ENCODE measurements at regions not wholly inside any gene's neighbourhood (a gene's known extent, or its start where the extent isn't known, plus 50 kb on each side); places are given as distances from the start of the nearest gene placed in this dataset.
A peak's percentile ranks its signal among the peaks of the same experiment; 100 is the strongest.

- H3K9ac ChIP-seq (ENCODE audit: low read length) = no peak overlapping the region
- no peak overlapping the region for H2AFZ ChIP-seq (ENCODE audit: insufficient read depth, low read length, poor library complexity)
- H4K8ac ChIP-seq (ENCODE audit: low read depth, low read length) = no peak overlapping the region
- no peak overlapping the region for H3K4me3 ChIP-seq (ENCODE audit: low read depth, low read length)
- H3K79me1 ChIP-seq (ENCODE audit: low read length) = no peaks in the 10 kb centered on the region
- no peaks in the 10 kb centered on the region for H3K9me3 ChIP-seq (ENCODE audit: insufficient read depth, low read depth, low read length)
- H2AK5ac ChIP-seq (ENCODE audit: low read length) = no peak overlapping the region
- H3K4me1 ChIP-seq (ENCODE audit: control insufficient read depth in 1 of 2, insufficient read depth in 2 of 2, low read length in 2 of 2) = no peaks in the 10 kb centered on the region
- no peak overlapping the region for H3K4me2 ChIP-seq (ENCODE audit: low read length)
- H3K36me3 ChIP-seq (ENCODE audit: control insufficient read depth in 1 of 2, insufficient read depth in 2 of 2, low read length in 2 of 2) = no peaks in the 10 kb centered on the region
- no peak overlapping the region for H3K27ac ChIP-seq (ENCODE audit: low read depth, low read length)
- H2BK5ac ChIP-seq (ENCODE audit: low read depth, low read length, poor library complexity) = no peak overlapping the region
- H4K12ac ChIP-seq (ENCODE audit: low read depth, low read length) = no peak overlapping the region
- no peak overlapping the region for H2BK120ac ChIP-seq (ENCODE audit: insufficient read depth, low read length, poor library complexity)
- H3K27me3 ChIP-seq (ENCODE audit: insufficient read depth, low read length) = no peaks in the 10 kb centered on the region
- no peak overlapping the region for H3K14ac ChIP-seq (ENCODE audit: low read length)
- no peak overlapping the region for H3K4ac ChIP-seq (ENCODE audit: low read depth, low read length)
- no peak overlapping the region for H3K18ac ChIP-seq (ENCODE audit: low read length)
- H3K79me2 ChIP-seq (ENCODE audit: control insufficient read depth, insufficient read depth, low read length, poor library complexity) = no peaks in the 10 kb centered on the region
- no peak overlapping the region for H2BK12ac ChIP-seq (ENCODE audit: low read length)
- WGBS (ENCODE audit: extremely low coverage, insufficient coverage, insufficient read length) = no CpG with 5 or more reads among the region's 5 CpGs
- peak in 1 of 2 donors; percentile 68 for DNase-seq
- no peak overlapping the region for H4K91ac ChIP-seq (ENCODE audit: low read depth, low read length)
- no peak overlapping the region for H3K23ac ChIP-seq (ENCODE audit: low read length)
Observed at GRCh38 chr2:57906152-57906732, 140.4 kb upstream of the VRK2 start.

GRCh38 chr2:57907411-57907810, 139.2 kb upstream of the VRK2 start:
- DNase-seq = no peak
- no peak overlapping the region for H3K18ac ChIP-seq (ENCODE audit: low read length)
- H3K9ac ChIP-seq (ENCODE audit: low read length) = no peak overlapping the region
- H4K12ac ChIP-seq (ENCODE audit: low read depth, low read length) = no peak overlapping the region
- no peak overlapping the region for H4K91ac ChIP-seq (ENCODE audit: low read depth, low read length)
- H3K27me3 ChIP-seq (ENCODE audit: insufficient read depth, low read length) = no peaks in the 10 kb centered on the region
- WGBS (ENCODE audit: extremely low coverage, insufficient coverage, insufficient read length) = 100% methylated on average over 1 of the region's 1 CpG
- H3K4me1 ChIP-seq (ENCODE audit: control insufficient read depth in 1 of 2, insufficient read depth in 2 of 2, low read length in 2 of 2) = no peaks in the 10 kb centered on the region
- H2BK12ac ChIP-seq (ENCODE audit: low read length) = no peak overlapping the region
- no peak overlapping the region for H2AK5ac ChIP-seq (ENCODE audit: low read length)
- no peak overlapping the region for H2BK5ac ChIP-seq (ENCODE audit: low read depth, low read length, poor library complexity)
- no peak overlapping the region for H2BK120ac ChIP-seq (ENCODE audit: insufficient read depth, low read length, poor library complexity)
- no peak overlapping the region for H3K14ac ChIP-seq (ENCODE audit: low read length)
- no peak overlapping the region for H2AFZ ChIP-seq (ENCODE audit: insufficient read depth, low read length, poor library complexity)
- H3K4ac ChIP-seq (ENCODE audit: low read depth, low read length) = no peak overlapping the region
- no peak overlapping the region for H3K27ac ChIP-seq (ENCODE audit: low read depth, low read length)
- H3K4me2 ChIP-seq (ENCODE audit: low read length) = no peak overlapping the region
- H3K4me3 ChIP-seq (ENCODE audit: low read depth, low read length) = no peak overlapping the region
- no peak overlapping the region for H4K8ac ChIP-seq (ENCODE audit: low read depth, low read length)
- H3K36me3 ChIP-seq (ENCODE audit: control insufficient read depth in 1 of 2, insufficient read depth in 2 of 2, low read length in 2 of 2) = no peaks in the 10 kb centered on the region
- no peak overlapping the region for H3K23ac ChIP-seq (ENCODE audit: low read length)
- H3K9me3 ChIP-seq (ENCODE audit: insufficient read depth, low read depth, low read length) = no peaks in the 10 kb centered on the region
- H3K79me1 ChIP-seq (ENCODE audit: low read length) = no peaks in the 10 kb centered on the region
- H3K79me2 ChIP-seq (ENCODE audit: control insufficient read depth, insufficient read depth, low read length, poor library complexity) = no peaks in the 10 kb centered on the region

GRCh38 chr2:57908736-57909161, 137.9 kb upstream of the VRK2 start:
- Histone ChIP-seq H3K14ac (ENCODE audit: low read length) (no peak overlapping the region), H4K8ac (ENCODE audit: low read depth, low read length) (no peak overlapping the region), H2AK5ac (ENCODE audit: low read length) (no peak overlapping the region), H3K4ac (ENCODE audit: low read depth, low read length) (no peak overlapping the region), H2BK5ac (ENCODE audit: low read depth, low read length, poor library complexity) (no peak overlapping the region), H3K23ac (ENCODE audit: low read length) (no peak overlapping the region), H3K18ac (ENCODE audit: low read length) (no peak overlapping the region), H3K4me3 (ENCODE audit: low read depth, low read length) (no peak overlapping the region), H3K79me2 (ENCODE audit: control insufficient read depth, insufficient read depth, low read length, poor library complexity) (no peaks in the 10 kb centered on the region), H4K12ac (ENCODE audit: low read depth, low read length) (no peak overlapping the region), H2BK12ac (ENCODE audit: low read length) (no peak overlapping the region), H3K27ac (ENCODE audit: low read depth, low read length) (no peak overlapping the region), H4K91ac (ENCODE audit: low read depth, low read length) (no peak overlapping the region), H3K4me1 (ENCODE audit: control insufficient read depth in 1 of 2, insufficient read depth in 2 of 2, low read length in 2 of 2) (no peaks in the 10 kb centered on the region), H2BK120ac (ENCODE audit: insufficient read depth, low read length, poor library complexity) (no peak overlapping the region), H3K9ac (ENCODE audit: low read length) (no peak overlapping the region), H3K79me1 (ENCODE audit: low read length) (no peaks in the 10 kb centered on the region), H3K9me3 (ENCODE audit: insufficient read depth, low read depth, low read length) (no peaks in the 10 kb centered on the region), H3K36me3 (ENCODE audit: control insufficient read depth in 1 of 2, insufficient read depth in 2 of 2, low read length in 2 of 2) (no peaks in the 10 kb centered on the region), H3K4me2 (ENCODE audit: low read length) (no peak overlapping the region), H2AFZ (ENCODE audit: insufficient read depth, low read length, poor library complexity) (no peak overlapping the region), H3K27me3 (ENCODE audit: insufficient read depth, low read length) (no peaks in the 10 kb centered on the region)
- DNase-seq = no peak
- no CpG with 5 or more reads among the region's 2 CpGs for WGBS (ENCODE audit: extremely low coverage, insufficient coverage, insufficient read length)

- Histone ChIP-seq H3K18ac (ENCODE audit: low read length) (no peak overlapping the region), H3K4me1 (ENCODE audit: control insufficient read depth in 1 of 2, insufficient read depth in 2 of 2, low read length in 2 of 2) (no peaks in the 10 kb centered on the region), H4K12ac (ENCODE audit: low read depth, low read length) (no peak overlapping the region), H3K14ac (ENCODE audit: low read length) (no peak overlapping the region), H2AFZ (ENCODE audit: insufficient read depth, low read length, poor library complexity) (no peak overlapping the region), H3K27ac (ENCODE audit: low read depth, low read length) (no peak overlapping the region), H3K4ac (ENCODE audit: low read depth, low read length) (no peak overlapping the region), H2BK12ac (ENCODE audit: low read length) (no peak overlapping the region), H3K9me3 (ENCODE audit: insufficient read depth, low read depth, low read length) (no peaks in the 10 kb centered on the region), H3K79me1 (ENCODE audit: low read length) (no peaks in the 10 kb centered on the region), H2AK5ac (ENCODE audit: low read length) (no peak overlapping the region), H2BK5ac (ENCODE audit: low read depth, low read length, poor library complexity) (no peak overlapping the region), H3K27me3 (ENCODE audit: insufficient read depth, low read length) (no peaks in the 10 kb centered on the region), H3K4me2 (ENCODE audit: low read length) (no peak overlapping the region), H3K36me3 (ENCODE audit: control insufficient read depth in 1 of 2, insufficient read depth in 2 of 2, low read length in 2 of 2) (no peaks in the 10 kb centered on the region), H3K79me2 (ENCODE audit: control insufficient read depth, insufficient read depth, low read length, poor library complexity) (no peaks in the 10 kb centered on the region), H3K9ac (ENCODE audit: low read length) (no peak overlapping the region), H3K4me3 (ENCODE audit: low read depth, low read length) (no peak overlapping the region), H3K23ac (ENCODE audit: low read length) (no peak overlapping the region), H4K91ac (ENCODE audit: low read depth, low read length) (no peak overlapping the region), H2BK120ac (ENCODE audit: insufficient read depth, low read length, poor library complexity) (no peak overlapping the region), H4K8ac (ENCODE audit: low read depth, low read length) (no peak overlapping the region)
- no CpG with 5 or more reads among the region's 1 CpG for WGBS (ENCODE audit: extremely low coverage, insufficient coverage, insufficient read length)
- DNase-seq = no peak
Observed at GRCh38 chr2:57918126-57918525, 128.5 kb upstream of the VRK2 start.
